ENCODE measurements at regions not wholly inside any gene's neighbourhood (a gene's known extent, or its start where the extent isn't known, plus 50 kb on each side); places are given as distances from the start of the nearest gene placed in this dataset.

DNA sequence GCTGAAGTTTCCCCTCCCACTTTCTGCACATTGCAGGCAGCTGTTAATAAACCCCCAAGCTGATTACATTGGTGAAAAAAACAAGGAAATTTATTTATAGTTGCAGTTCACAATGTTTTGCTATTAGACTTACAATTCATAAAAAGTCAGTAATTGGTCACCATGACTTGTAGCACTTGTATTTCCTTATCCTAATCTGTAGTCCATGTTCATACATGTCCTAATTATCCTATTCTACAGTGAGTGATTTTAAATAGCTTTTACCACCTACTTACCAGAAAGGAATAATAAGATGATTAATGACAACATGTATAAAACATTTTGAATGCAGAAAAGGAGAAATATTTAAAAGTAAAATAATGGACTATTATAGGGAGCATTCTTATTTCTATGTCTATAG lies 760.0 kb upstream of the RIOK2 start:
- TF ChIP-seq, protein P1, sequence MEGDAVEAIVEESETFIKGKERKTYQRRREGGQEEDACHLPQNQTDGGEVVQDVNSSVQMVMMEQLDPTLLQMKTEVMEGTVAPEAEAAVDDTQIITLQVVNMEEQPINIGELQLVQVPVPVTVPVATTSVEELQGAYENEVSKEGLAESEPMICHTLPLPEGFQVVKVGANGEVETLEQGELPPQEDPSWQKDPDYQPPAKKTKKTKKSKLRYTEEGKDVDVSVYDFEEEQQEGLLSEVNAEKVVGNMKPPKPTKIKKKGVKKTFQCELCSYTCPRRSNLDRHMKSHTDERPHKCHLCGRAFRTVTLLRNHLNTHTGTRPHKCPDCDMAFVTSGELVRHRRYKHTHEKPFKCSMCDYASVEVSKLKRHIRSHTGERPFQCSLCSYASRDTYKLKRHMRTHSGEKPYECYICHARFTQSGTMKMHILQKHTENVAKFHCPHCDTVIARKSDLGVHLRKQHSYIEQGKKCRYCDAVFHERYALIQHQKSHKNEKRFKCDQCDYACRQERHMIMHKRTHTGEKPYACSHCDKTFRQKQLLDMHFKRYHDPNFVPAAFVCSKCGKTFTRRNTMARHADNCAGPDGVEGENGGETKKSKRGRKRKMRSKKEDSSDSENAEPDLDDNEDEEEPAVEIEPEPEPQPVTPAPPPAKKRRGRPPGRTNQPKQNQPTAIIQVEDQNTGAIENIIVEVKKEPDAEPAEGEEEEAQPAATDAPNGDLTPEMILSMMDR (IDR thresholded peaks at IDR 0.05), result no peak

DNA sequence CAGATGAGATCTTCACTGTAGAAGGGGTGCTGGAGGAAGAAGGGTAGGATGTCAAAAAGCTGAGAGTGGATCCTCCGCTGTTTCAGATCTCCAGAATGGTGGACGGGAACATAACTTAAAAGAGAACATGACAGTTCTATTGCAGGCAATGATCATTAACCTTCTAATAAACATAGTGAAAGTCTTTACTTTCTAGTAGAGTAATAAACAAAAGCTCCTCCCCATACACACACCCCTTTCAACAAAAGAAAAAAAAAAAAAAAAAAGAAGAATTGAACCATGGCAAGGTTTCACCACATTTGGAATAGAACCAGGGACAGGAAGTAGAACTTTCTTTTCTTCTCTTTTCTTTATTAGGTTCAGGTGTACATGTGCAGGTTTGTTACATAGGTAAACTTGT lies 768.1 kb upstream of the RIOK2 start:
- TF ChIP-seq, protein P1 (IDR thresholded peaks at IDR 0.05), result no peak

DNA sequence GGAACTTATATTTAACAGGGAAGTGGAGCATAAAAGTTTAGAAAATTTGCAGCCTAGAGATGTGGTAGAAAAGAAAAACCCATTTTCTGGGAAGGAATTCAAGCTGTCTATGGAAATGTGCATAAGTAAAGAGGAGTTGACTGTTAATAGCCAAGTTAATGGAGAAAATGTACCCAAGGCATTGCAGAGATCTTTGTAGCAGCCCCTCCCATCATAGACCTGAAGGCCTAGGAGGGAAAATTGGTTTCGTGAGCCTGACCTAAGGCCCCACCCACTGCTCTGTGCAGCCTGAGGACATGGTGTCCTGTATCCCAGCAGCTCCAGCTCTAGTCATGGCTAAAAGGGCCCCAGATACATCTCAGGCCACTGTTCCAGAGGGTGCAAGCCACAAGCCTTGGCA lies 772.4 kb upstream of the RIOK2 start:
- TF ChIP-seq, protein P1 (IDR thresholded peaks at IDR 0.05), result no peak

DNA sequence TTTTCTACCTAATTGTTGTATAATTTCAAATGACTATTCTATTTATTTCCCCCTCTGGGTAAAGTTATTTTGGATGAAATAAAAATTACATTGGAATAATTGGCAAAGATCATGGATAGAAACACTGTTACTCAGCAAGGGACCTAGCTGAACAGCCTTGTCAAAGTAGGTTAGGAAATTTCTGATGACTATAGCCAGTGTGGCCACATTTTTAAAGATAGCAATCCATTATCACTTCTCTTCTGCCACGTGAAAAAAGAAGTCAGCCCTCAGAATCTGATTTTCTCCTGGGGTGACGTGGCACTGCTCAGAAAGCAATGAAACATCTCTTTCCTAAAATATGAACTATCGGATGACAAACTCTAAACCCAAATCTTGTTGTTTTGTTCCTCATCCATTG lies 784.2 kb upstream of the RIOK2 start:
- TF ChIP-seq, protein P1 (IDR thresholded peaks at IDR 0.05), result no peak

DNA sequence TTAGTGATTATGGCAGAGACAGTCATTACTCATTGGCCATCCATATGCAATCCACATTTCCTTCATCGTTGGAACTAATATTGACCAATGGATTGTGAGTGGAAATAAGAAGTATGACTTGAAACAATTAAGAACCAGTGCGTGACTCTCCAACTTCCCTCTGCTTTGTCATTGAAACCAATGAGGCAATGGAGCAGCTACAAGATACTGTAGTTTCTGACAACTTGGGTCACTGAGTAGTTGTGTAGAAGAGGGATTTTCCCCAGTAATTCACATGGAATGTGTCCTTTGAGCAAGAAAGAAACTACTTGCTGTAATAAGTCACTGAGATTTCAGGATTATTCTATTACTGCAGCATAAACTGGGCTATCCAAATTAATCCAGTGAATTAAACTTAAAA lies 785.3 kb upstream of the RIOK2 start:
- TF ChIP-seq, protein P1 (IDR thresholded peaks at IDR 0.05), result no peak

DNA sequence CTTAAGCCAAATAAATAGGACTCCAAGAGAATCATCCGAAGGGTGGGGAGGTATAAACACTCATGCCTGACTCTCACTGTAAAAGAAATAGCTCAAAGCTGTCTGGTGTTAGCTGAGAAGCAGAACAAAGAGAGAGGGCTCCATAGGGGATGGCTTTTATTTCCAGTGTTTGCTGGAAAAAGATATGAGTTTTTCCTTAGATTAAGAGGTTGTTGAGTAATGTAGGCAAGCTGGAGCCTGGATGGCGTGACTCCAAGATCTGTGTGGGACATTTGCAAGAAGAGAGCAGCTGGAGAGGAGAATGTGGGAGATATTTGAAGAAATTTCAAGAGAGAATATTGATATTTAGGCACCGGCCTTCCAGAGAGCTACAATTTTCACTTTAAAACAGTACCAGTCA lies 793.7 kb upstream of the RGMB start:
- TF ChIP-seq, protein P1 (IDR thresholded peaks at IDR 0.05), result no peak

DNA sequence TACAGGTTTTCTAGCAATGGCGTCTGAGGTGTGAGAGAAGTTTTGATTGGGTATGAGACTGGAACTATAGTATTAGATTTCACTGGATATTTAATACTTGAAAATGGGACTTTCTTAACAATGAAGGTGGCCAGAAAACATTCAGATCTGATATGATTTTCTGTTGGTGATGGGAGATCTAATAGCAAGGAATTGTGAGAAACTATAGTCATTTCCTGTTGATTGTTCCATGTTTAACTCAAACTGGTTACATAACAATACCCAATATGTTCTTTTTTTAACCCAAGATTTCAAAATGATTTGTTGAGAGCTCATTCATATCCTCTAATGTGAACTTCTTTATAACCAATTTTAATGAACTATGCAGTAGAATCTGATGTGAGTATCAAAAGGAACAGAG lies 793.2 kb upstream of the RGMB start:
- TF ChIP-seq, protein P1 (IDR thresholded peaks at IDR 0.05), result no peak

DNA sequence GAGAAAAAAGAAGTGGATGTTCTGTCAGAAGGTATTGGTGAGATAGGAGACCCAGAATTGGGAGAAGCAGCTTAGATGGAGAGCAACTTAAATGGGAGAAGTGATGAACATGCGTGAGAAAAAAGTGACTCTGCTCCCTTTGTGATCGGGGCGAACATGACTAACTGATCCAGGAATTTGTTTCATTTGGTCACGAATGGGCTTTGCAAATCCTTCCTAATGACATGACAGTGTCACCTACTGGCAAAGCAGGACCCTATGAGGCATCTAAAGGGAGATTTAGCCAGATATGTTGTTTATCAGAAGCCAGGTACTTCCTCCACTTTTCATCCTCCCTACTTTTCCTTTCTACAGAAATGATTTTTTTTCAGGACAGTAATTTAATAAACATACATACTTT lies 787.4 kb upstream of the RGMB start:
- TF ChIP-seq, protein P1 (IDR thresholded peaks at IDR 0.05), result no peak
